ENCODE measurements at regions not wholly inside any gene's neighbourhood (a gene's known extent, or its start where the extent isn't known, plus 50 kb on each side); places are given as distances from the start of the nearest gene placed in this dataset.
A peak's percentile ranks its signal among the peaks of the same experiment; 100 is the strongest.
"Not testable (repeated sequence)": the region's sequence is repeated elsewhere in the genome, so short reads cannot be mapped to it uniquely, and the experiment has no call there.

- not testable (repeated sequence) for DNase-seq
These were observed 61.3 kb downstream of the SYF2 start for GRCh38 chr1:25171013-25171412.

GRCh38 chr1:25170439-25170838 is 61.9 kb downstream of the SYF2 start:
- no peak for DNase-seq

GRCh38 chr1:25169610-25170009 is 62.7 kb downstream of the SYF2 start:
- no peak for DNase-seq

DNA sequence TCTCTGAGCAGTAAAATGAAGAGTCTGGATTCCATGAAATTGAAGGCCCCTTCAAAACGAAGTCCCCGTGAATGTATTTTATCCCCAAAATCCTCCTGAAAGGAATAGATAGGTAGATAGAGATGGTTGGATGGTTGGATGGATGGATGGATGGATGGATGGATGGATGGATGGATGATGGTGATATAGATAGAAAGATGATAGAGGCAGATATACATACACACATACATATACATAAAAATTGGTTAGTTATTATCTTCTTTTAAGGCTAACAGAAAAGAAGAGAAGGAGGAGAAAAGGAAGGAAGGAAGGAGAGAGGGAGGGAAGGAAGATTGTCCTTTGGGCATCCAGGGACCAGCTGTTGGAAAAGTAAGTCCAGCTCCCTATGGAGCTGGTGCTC is 63.1 kb downstream of the SYF2 start:
- no peak for DNase-seq

- DNase-seq: no peak
These were observed 63.9 kb downstream of the SYF2 start for GRCh38 chr1:25168193-25169071.

DNA sequence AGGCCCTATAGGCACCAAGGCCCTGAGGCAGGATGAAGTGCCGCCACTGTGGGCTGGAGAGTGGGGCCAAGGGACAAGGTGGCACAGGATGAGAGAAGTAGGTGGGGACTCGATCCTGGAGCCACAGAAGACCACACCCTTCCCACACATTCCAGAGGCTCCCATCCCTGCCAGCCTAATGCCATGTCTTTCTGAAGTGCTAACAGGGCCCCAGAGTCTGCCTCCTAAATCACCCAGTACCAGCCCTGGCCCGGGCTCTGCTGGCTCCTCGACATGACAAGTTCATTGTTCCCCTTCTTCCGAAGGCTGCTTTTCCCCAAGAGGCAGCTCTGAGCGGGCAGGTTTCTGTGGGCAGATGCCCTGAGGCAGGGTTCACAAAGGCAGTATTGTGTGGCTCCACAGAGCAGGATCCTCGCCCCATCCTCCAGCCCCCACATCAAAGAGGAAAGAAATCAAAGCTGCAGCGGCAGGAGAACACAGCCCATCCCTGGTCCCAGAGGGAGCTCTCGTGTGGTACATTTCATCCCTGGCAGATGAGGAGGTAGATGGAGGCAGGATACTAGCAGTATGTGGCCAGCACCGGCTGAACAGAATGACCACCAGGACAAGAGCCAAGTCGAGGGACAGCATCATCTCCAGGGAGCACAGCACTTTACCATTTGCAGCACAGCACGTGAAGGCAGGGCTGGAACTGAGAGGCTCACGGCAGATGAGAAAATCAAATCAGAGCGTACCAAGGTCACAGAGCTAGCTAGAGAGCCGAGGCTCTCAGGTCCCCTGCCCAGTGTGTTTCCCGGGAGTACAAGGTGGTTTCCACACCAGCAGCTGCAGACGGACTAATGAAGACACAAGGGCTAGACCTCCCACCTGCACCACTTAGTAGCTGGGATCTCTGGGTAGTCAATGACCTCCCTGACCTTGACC is 64.8 kb downstream of the SYF2 start:
- DNase-seq: no peak

- DNase-seq: no peak
These were observed 65.5 kb downstream of the SYF2 start for GRCh38 chr1:25166847-25167246.

GRCh38 chr1:25163986-25164385 is 68.3 kb downstream of the SYF2 start:
- DNase-seq: no peak

DNA sequence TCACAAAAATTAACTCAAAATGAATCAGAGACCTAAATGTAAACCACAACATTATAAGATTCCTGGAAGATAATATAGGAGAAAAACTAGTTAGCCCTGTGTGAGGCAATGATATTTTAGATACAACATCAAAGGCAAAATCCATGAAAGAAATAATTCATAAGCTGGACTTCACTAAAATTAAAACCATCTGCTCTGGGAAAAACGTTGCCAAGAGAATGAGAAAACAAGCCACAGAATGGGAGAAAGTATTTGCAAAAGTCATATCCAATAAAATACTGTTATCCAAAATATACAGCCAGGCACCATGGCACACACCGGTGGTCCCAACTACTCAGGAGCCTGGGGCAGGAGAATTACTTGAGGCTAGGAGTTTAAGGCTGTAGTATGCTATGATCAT is 70.3 kb downstream of the SYF2 start:
- no peak for DNase-seq

DNA sequence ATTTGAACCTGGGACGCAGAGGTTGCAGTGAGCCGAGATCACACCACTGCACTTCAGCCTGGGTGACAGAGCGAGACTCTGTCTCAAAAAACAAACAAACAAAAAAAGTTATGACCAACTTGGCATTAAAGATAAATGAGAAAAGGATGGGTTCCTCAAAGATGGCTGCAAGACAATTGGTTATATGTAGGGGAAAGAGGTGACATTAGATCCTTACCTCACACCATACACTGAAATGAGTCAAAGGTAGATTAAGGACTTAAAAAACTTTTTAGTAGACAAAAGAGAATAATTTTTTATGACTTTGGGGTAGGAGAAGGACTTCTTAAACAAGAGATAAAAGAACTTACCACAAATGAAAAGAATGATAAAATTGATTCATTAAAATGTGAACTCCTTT is 74.5 kb downstream of the SYF2 start:
- no peak for DNase-seq

DNA sequence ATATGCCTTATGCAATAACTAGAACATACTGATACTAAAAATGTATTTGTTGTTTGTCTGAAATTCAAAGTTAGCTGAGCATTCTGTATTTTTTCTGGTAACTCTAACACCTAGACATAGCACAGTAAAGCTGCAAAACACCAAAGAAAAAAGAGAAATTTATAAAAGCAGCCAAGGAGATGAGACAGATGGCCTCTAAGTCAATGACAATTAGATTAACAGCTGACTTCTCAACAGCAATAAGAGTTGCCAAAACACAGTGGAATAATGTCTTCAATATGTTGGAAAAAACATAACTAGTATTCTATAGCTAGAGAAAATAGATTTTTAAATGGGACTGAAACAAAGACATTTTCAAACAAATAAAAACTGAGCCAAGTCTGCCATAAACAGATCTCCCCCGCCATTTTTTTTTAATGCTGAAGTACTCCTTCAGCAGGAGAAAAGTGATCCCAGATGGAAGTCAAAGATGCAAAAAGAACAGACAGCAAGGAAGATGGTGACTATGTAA is 81.3 kb downstream of the SYF2 start:
- no peak for DNase-seq

DNA sequence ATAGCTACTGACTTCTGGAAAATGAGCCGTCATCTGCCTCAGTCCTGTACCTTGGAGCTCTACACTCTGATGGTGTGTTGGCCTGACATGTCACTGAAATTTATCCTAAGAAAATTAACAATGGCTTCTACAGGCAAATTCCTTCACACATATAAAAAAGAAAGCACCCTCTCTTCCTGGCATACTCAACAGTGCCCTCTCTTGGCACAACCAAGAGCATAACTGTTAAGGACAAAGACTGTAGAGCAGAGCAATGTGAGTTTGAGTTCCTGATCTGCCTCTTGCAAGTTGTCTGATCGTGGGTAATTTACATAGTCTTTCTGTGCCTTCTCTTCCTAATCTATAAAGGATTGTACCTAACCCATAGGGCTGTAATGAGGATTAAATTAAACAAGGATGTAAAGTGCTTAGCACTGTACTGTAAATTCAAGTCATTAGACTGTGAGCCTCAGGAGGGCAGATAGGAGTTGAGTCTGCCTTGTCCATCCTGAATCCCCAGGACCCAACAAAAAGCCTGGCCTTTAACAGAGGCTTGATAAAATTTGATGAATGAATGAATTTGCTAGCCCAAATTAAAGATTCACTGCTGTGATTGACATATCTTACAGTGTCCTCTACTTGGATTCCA is 83.5 kb downstream of the SYF2 start:
- DNase-seq: peak; percentile 17

DNA sequence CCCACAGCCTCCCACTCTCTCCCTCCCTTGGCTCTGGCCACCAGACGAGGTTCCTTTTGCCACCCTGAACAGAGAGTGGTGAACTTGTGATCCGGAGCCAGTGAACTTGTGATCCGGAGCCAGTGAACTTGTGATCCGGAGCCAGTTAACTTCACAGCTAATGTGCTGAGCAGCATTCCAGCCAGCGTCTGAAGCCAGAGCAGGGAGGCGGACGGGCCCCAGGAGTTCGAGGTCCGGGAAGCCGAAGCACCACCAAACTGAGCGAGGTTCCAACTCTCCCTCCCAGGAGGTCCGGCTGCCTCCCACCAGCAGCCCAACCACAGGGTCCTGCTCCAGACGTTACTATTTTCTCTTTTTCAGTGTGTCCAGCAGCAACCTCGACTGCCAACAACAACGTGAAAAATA is 85.8 kb downstream of the SYF2 start:
- DNase-seq: no peak

DNA sequence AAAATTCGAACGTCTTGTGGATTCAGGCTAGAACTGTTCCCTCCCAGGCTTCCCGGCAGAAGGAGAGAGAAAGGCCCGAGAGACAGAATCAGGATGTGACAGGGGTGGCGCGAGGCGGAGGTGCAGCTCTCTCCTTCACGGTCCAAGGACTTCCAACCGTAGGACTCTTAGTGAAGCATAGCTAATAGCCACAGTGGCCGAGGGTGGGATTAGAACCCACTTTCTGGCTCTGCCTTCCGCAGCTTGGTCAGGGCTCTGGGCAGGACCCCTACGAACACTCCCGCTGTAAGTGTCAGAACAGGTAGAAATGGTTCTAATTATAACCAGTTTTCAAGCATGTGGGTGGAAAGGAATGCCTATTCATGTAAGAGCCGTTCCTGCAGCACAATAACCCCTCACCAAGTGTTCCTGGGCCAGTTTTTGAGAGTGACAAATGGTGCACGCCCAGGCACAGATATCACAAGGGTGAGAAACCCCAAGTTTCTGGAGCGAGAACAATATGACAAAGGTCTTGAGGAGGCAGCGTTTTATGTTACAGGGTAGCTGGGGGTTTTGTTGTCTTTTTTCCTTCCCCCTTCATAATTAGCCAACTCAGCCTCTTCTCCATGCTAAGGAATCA is 86.4 kb downstream of the SYF2 start:
- DNase-seq: no peak

DNA sequence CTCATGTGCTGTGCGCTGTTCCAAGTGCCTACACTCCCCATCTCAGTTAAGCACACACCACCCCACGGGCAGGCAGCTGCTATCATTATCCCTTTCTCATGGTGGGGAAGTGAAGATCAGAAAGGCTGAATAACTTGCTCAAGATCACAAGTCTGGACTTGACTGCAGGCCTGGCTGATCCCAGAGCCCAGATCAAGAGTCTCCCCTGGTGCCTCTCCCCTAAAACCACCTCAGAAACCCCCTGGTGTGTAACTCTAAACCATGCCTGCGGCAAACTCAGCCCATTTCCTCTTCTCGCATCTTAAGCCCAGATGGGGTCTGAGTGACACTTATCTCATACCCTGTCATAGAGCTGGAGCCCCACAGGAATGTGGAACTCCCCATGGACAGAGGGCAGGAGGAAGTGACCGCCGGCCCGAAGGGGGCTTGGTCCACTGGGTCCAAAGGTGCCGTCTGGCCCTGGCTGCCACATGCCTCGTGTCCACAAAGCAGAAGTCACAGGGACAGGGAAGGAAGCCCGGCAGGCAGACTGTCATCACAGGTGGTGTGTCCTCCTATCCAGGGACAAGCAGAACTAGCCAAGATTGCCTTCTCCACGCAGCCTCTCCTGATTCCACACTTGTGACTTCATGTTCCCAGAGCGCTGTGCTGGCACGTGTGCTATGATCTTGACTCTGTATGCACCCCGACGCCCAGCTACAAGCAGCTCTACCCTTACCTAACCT is 92.1 kb downstream of the SYF2 start:
- no peak for DNase-seq

GRCh38 chr1:25137521-25138395 is 94.5 kb downstream of the SYF2 start:
- no peak for DNase-seq

- DNase-seq: no peak
These were observed 95.2 kb downstream of the SYF2 start for GRCh38 chr1:25137106-25137505.

DNA sequence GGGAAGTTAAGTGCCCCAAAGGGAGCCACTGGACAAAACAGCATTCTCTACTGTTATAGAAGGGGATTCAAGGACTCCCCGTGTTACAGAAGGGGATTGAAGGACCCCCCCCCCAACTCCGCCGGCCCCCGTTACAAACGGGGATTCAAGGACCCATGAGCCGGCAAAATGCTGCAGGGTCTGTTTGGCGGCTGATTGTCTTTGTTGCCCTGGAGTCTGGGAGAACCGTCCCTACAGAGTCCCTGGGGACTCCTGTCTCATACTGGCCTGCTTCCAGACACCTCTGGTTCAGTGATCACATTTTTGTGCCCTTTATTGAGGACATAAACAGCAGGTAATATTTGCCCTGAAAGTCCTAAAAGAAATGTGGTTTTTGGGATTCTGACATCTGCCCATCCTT is 96.4 kb downstream of the SYF2 start:
- no peak for DNase-seq

GRCh38 chr1:25134801-25135461 is 97.4 kb downstream of the SYF2 start:
- DNase-seq: no peak

GRCh38 chr1:25134307-25134706 is 98.0 kb downstream of the SYF2 start:
- no peak for DNase-seq
